Stimulated activated CD8-positive, alpha-beta memory T cell treated with anti-CD3 and anti-CD28 coated beads, Interleukin-12 subunit alpha, Interleukin-12 subunit beta, amount 100 ng/mL, for 1 hour (primary cell): ENCODE measurements at regions not wholly inside any gene's neighbourhood (a gene's known extent, or its start where the extent isn't known, plus 50 kb on each side); places are given as distances from the start of the nearest gene placed in this dataset.
"Not testable (repeated sequence)": the region's sequence is repeated elsewhere in the genome, so short reads cannot be mapped to it uniquely, and the experiment has no call there.

Source experiments
- DNase-seq: peaks from one replicate; pipeline ENCODE4 v3.0.0-alpha.2; 2020; ENCODE audit warnings: low read depth

DNA sequence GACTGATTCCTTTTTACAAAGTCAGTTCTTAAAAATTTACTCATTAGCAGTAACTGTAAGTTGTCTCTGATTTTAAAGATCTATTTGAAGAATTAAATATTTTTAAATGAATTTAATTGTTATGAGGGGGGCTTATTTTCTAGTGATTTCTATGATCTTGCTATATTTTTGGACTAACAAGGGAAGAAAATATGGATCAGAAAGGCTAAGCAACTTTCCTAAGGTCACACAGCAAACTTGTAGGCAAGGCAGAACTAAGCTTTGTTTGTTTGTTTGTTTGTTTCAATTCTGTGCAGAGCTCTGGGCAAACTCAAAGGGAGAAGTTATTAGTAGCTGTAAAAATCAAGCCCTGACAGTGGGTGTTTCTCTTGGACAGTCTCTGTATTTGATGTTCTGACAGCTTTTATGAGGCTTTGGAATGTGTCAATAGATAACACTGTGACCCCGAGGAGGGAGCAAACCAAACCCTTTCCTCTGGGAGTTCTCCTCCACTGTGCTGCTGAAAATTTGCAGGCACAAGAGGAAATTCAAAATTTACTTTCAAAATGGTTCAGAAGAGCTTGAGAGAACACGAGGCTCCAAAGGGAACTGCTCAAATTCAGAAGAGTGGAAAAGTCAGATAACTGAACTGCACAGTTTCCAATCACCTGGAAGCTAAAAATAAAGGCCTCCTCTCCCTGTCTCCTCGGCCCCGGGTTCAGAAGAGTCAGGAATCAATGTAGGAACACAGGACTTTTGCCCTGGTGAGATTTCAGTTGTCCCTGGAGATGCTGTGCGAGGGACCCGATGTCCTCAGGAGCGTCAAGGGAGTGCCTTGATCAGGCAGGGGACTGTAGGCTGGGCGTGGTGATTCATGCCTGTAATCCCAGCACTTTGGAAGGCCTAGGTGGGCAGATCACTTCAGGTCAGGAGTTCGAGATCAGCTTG lies 325.7 kb downstream of the GATA3 start:
- no peak for DNase-seq

DNA sequence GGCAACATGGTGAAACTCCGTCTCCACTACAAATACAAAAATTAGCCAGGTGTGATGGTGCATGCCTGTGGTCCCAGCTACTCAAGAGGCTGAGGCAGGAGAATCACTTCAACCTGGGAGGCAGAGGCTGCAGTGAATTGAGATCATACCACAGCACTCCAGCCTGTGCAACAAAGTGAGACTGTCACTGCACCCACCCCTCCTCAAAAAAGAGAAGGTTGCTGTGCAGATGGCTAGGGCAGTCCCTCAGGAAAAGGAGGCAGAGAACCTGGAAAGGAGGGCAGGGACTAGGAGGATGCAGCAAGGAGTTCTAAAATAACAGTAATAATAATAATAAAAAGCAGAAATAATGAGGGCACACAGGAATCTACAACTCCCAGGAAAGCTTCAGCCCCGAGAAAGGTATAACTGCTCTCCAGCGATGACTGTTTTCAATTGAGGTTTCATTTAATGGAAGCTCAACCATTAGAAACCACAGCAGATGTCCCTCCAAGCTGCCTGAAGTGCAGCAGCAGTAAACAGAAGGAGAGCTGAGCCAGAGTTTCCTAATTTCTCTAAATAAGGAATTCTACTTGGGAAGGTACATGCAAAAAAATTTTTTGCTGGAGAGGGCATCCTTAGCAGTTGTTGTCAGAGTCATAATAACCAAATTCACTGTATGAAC lies 326.5 kb downstream of the GATA3 start:
- DNase-seq: no peak

DNA sequence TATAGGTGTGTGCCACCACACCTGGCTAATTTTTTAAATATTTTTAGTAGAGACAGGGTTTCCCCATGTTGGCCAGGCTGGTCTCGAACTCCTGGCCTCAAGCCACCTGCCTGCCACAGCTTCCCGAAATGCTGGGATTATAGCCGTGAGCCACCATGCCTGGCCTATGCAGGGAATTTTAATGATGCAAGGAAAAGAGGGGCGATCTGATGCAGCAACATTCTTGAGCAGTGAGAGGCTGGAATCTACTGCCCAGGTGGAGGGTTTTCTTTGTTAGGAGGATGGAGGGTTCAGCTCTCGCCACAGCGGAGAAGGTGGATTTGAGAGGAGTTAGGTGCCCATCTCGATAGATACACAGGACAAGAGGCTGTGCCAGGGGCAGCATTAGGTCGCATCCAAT lies 332.3 kb downstream of the GATA3 start:
- DNase-seq: no peak

DNA sequence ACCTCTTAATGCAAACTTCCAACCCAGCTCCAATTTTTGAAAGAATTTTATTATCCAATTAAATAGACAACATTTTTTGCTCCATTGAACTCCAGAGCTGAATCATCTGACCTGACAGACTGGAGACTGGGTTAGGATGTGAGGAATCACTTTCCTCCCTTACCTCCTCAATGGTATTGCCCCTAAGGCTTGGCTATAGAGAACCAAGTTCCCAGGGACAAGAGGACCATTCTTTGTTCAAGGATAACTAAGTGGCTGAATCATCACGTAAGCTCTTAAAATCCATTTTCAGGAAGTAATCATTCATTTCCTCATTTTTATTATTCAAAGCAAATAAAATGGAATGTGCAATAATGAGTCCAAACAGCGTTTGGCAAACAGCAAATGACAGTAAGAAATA lies 335.1 kb downstream of the GATA3 start:
- no peak for DNase-seq

DNA sequence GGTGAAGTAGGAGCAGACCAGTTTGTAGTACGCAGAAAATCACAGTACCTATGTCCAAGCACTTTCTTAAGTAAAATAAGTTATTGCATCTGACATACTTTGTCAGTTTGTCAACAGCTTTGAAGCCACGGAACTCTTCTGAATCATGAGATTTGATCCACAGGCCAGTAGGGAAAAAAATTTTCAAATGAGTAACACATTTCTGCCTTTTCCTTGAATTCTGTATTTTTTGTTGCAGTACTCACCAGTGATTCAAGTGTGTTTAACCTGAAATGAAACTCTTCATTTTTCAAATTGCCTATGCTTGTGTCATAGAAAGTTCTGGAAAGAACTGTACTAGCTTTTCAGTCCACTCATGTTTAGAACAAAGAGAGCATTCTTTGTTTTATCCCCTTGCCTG lies 337.7 kb downstream of the GATA3 start:
- DNase-seq: no peak

DNA sequence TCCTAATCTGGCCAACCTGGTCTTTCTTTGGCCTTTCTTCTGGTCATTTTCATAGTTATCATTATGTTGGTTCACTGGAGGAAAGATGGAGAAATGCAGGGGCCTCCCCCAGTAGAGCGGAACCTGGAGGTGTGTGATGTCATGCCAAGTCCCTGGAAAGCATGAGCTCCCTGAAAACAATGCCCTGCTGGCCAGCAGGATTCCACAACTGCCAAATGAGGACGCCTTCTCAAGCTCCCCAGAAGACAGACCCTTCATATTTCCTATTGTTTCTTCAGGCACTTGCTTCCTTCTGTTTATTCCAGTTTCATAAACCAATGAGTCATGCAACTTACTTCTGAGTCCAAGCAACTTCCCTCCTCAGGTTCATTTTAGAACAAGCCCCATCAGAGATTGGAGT lies 339.0 kb downstream of the GATA3 start:
- DNase-seq: no peak

DNA sequence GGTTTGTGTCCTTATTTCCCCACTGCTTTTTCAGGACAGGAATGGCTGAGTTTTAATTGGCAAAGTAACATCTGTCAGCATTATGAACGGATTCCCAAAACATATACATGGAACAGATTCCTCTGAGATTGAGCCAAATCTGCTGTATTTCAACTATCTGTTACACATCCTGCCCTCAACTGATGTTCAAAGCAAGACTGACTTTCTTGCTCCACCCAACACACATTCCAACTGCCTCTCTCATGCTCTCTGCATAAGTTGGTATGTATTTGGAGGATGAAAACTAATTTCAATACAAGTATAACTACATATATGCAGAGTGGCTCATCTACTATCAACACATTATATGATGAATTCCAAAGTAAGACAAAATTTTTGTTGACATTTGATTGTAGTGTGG lies 342.2 kb downstream of the GATA3 start:
- no peak for DNase-seq

DNA sequence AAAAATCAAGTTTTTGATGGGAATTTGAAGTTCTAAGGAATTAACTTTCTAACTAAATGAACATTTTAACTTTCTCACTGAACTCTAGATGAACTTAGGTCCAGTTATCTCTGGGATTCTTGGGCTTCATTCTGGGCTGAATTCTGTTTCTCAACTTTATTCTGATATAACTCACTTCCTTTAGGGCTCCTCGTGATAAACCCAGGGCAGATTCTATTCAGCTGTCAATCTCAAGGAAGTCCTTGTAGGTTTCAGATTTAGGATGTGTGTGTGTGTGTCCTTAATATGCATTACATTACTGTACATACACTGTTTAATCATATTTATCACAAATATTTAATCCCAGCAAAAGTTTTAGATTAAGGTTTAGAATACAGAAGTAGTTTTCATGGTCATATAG lies 344.3 kb downstream of the GATA3 start:
- no peak for DNase-seq

DNA sequence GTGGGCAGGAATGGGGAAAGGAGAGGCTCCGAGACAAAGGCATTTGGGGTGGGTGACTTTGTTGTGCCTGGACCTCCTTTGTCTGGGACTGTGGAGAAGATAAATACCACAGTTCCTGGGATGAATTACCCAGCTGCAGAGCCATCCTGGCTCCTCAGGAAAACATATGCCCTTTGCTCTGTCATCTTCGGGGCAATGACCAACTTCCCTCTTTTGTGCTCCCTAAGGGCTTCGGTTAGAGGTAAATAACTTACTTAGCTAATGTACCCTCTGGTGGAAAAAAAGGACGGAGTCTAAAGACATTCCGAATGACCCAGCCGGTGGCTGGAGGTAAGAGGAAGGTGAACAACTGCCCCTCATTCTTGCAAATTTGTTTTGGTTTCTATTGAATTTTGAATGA lies 345.7 kb downstream of the GATA3 start:
- DNase-seq: no peak

DNA sequence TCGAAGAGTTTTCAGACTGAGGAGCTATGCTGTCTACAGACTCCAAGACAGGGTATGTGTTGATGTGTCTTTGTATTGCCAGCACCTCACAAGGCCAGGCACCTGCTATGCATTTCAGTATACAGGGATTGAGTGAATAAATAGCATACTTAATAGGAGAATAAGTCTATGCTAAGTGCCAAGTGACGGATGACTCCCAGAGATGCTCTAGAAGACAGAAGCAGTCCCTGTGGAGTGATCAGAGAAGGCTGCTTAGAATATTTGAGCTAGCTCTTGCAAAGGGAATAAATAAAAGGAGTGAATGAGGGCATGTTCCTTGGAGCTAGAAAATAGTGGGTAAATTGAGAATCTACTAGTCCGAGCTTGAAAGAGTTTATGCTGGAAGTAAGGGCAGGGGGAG lies 346.4 kb downstream of the GATA3 start:
- no peak for DNase-seq

DNA sequence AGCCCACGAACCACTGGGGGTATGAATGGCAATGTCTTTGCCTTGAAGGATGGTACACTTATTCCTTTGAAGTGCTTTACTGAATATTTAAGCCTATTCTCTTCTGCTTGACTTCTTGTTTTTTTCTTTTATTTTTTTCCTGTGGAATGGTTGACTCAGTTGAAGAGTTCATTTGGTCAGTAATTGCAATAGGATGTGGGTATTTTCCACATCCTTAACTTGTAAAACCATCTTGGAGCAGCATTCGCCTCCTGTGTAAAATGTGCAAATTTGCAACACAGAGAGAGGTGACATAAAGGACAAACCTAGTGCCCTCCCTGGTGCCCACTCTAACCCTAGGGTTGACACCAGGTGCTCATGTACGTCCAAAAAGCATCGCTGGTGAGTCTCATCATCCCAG lies 347.0 kb downstream of the GATA3 start:
- DNase-seq: no peak

DNA sequence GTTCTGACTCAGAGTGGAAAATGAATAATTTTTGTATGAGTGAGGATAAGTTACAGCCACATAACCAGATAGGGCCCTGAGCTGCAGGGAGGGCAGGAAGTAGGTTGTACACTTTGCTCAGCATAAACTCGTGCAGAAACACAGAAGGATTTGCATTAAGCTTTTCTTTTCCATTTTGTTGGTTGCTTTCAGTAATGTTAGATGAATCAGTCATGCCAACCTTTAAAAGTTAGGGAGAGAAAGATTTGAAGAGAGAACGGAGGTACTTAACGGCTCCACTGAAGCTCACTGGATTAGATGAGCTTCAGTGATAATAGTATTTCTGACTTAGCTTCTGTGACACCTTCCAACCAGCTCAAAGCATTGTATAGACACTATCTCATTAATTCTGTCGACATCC lies 348.1 kb downstream of the GATA3 start:
- no peak for DNase-seq

DNA sequence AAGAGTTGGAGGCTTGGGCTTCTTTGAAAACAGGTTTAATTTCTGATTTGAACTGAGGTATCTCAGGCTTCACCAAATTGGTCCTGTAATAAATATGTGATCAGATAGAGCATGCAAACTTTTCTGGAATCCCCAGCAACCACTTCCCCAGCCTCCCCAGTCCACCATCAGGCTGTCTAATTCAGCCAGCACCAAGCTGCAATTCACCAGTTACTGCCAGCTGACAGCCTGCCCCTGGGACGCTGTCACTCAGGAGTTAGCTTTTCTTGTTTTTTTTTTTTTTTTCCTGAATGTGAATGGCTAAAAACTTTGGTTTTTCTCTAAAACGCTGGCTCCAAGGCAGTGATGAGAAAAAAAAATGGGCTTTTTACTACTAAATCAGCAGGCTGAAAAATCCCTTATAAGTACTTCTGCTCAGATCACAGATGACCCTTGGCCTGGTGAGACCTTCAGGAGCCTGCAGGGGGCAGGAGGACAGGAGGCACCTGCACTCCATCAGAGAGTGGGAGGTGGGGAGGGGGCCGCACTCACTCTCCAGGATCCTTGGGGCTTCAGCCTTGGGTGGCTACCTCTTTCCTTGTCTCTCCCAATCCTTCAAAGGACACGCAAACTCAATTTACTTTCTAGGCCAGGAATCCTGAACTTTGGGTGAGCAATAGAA lies 349.4 kb downstream of the GATA3 start:
- DNase-seq: no peak

DNA sequence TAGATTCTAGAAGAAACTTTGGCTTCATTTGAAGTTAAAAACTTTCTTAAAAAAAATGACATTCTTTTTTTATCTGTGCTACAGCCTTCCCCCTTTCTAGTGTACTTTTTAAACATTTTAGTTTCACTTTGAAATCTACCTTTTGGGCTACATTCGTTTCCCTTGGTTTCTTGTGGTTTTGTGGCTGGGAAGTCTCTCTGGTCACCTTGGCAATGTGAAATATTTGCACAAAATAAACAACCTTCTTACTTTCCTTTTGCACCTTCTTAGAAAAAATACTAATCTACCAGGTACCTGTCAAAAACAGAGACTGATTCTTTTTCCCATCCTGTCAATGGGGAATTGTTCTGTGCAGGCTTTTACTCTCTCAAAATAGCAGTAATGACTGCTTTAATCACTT lies 350.2 kb downstream of the GATA3 start:
- DNase-seq: no peak

DNA sequence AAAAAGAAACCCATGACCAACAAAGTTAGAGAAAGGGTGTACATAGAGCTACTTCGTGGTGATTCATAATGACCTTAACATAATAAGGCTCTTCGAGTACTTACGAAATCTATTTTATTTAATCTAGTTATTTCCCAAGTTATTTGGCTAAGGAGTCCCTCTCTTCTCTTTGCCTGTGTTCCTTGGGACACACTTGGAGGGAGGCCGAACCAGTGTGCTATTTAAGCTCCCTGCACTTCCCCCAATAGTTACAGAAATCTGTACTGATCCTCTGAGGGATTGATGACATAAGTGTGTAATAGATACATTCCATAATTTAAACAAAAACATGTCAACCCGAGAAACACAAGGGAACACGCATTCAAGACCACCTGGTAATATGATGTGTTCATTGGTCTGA lies 351.1 kb downstream of the GATA3 start:
- DNase-seq: no peak

DNA sequence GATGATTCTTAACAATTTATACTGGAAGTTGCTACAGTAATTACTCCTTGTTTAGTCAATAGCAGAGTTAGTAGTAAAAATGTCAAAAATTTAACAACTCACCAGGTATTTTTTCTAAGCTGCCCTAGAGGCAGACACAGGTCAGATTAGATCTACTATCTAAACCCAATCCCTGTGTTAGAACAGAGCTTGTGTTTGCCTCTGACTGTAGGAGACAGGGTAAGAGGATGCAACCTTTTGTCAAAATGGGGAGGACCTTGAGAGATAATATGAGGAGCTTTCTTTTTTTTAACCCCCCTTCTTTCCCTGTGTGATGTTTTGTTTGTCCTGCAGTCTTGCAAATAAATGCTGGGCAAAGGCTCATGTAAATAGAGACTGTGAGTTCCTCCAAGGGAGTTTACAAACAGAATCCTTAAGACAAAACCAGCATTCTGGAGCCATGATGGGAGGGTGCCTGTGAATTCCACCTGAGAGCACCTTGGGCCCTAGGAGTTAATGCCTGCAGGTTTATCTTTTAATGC lies 353.1 kb downstream of the GATA3 start:
- no peak for DNase-seq

DNA sequence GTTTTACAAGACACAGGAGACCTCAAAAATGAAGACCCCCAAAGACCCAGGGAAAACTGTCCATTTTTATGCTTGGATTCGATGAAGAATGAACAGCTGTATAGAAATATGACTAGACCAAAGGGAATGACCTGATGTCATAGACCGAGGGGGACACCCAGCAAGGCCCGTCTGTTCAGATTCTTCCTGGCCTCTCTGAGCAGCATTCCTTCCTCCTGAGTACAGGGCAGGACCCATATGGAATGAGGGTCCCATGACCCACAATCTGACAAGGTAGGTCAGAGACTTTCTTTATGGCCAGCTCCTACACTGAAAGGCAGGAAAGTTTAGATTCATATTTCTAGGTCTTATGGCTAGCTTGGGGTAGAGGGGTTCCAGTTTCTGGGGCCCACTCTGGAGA lies 356.0 kb downstream of the GATA3 start:
- no peak for DNase-seq

DNA sequence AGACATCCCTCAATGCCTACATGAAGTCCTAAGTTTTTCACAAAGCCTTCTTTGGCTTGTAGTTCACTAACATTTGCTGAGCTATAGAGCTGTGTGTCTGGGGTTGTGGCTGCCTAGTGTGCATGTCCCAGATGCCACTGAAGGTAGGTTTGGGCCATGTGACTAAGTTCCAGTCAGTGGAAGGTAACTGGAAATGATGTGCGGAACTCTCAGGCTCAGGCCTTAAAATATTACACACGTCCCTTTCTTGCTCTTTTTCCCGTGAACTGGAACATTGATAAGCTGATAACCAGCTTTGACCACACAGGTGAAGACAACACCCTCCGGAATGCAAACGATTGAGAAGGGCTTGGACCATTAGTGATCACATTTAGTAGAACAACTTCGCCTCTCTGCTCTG lies 358.1 kb downstream of the GATA3 start:
- no peak for DNase-seq

DNA sequence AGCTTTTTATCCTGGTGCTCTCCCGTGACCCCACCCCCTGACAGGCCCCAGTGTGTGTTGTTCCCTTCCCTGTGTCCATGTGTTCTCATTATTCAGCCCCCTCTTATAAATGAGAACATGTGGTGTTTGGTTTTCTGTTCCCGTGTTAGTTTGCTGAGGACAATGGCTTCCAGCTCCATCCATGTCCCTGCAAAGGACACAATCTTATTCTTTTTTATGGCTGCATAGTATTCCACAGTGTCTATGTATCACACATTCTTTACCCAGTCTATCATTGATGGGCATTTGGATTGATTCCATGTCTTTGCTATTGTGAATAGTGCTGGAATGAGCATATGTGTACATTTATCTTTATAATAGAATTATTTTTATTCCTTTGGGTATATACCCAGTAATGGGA lies 360.5 kb downstream of the GATA3 start:
- DNase-seq: not testable (repeated sequence)

DNA sequence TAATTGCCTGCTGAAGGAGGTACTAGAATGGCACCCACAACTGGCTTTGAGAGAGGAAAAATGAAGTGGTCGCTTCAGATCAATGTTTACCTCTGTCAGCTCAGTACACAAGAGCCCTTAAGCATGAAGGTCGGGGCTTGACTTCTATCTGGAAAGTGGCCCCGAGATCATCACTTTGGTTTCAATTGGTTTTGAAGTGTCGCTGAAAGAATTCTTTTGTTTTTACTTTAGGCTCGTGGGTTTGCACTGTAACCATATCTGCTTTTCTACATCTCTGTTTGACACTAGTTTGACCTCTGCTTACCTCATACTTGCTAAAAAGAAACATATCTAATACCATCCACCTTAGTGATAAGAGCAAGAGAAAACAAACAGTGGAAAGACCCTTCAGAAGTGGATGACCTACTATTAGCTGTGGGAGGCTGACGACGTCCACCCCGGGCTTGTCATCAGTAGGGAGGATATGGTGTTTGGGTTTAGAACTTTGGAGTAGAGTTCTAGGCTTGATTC lies 361.8 kb downstream of the GATA3 start:
- no peak for DNase-seq

DNA sequence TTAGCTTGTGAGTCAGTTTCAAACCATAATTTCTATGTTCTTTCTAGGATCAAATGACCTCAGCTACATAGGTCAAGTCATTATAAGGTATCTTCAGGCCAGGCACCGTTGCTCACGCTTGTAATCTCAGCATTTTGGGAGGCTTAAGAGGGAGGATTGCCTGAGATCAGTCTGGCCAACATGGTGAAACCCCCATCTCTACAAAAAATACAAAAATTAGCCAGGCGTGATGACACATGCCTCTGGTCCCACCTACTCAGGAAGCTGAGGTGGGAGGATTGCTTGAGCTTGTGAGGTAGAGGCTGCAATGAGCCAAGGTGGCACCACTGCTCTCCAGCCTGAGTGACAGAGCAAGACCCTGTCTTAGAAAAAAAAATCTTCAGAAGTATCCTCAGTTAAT lies 362.3 kb downstream of the GATA3 start:
- DNase-seq: no peak

DNA sequence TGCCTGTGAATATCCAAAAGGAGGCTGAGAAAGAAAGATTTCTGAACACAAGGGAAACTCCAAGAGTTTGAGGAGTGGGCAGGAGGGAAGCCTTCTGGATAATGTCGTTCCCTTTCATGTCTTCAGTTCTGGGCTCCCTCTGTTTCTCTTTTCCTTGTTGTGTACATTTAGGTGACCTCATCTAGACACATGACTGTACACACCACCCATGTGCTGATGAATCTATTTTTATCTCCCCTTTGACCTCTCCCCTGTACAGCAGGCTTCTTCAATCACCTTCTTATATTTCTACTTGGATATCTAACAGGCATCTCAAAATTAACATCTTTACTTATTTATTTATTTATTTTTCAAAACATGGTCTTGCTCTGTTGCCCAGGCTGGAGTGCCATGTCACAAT lies 363.1 kb downstream of the GATA3 start:
- DNase-seq: no peak

DNA sequence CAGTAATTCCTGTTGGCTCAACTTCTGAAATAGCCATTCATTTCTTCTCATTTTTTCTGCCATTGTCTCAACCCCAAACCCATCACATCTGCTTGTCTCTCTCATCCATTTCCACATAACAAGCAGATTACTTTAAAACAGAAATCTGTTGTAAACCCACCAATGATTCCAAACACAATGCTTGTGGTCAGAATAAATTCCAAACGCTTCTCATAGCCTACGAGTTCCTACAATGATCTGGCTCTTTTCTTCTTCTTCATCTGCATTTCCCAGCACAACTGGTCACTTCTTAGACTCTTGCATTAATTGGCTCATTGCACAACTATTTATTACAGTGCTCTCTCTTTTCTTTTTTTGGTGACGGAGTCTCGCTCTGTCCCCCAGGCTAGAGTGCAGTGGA lies 364.1 kb downstream of the GATA3 start:
- DNase-seq: no peak
